ENCODE measurements at regions not wholly inside any gene's neighbourhood (a gene's known extent, or its start where the extent isn't known, plus 50 kb on each side); places are given as distances from the start of the nearest gene placed in this dataset.

DNA sequence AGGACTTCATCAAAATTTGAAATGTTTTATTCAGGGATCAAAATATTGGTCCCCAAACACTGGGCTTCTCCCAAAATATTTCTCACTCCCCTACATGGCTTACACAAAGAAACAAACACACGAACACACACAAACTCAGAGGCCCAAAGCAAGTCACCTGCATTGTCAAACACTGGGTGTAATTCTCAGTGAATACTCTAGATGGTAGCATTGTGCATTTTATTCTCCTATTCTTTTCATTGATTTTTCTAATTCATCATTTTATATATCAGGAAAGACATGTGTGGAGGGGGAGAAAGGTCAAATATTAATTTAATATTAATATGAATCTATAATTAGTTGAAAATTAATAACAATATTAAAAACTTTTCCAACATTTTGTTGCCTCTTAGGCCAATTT, 72.3 kb upstream of the TNMD start:
- DNase-seq: peak; percentile 24

DNA sequence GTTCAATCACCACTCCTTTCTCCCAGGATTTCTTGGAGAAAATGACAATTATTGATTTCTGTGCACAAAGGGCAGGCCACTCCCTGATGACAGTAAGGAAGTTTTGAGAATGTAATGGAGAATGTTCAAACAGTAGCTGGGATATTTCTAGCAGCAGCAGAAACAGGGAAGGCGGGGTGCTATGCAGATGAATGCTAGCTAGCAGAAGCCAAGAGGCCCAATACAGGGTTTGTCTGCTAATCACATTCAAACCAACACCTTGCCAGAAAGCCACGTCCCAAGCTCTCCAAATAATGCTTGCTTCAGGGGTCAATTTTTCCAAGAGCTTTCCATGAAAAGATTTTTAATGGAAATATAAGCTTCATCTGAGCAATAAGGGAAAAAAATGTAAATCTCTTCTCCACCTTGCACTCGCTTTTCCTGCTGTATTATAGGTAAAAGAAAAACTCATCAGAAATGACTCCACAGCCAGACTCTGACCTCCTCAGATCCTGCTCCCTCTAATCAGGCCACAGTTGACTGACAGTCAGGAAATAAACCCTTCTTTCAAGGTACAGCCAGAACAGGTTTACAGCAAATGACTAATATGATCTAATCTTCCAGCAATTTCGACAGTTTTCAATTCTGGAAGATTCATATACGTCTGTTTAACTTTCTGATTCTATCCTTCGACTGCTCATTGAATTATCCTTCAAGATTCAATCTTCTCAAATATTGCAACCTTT, 84.7 kb upstream of the PCDH19 start:
- DNase-seq: peak; percentile 61

DNA sequence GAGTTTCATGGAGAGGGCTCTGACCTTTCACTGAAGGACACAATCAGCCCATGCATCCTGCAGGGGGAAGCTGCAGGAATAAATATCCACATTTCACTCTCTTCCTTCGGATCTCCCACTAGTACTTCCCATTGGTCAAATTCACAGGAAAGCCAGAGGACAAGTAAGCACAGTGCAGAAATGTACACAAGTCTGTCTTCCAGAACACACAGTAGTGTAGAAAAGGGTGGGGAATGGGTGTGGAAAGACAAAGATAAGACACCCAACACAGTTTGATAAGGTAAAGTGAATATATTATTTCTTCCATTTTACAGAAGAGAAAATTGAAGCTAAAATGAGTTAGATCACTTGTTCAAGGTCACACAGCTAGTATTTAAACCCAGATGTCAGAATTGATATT, 81.1 kb upstream of the PCDH19 start:
- DNase-seq: no peak

DNA sequence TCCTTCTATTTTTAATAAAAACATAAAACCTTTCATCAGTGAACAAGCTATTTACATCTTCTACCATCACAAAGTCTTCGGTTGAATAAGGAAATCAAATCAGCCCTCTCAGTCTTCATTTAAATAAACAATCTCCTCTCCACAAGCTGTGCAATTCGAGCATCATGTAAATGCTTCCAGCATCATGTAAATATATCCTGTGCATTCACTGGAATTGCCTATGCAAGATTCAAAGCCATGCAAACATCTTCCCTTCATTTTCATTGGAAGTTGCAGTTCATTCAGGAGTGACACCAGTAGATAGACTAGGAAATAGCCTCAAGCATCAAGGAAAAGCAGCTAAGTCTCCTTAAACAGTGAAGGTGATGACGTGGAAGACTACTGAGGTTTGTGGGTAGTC, 77.7 kb upstream of the PCDH19 start:
- no peak for DNase-seq

DNA sequence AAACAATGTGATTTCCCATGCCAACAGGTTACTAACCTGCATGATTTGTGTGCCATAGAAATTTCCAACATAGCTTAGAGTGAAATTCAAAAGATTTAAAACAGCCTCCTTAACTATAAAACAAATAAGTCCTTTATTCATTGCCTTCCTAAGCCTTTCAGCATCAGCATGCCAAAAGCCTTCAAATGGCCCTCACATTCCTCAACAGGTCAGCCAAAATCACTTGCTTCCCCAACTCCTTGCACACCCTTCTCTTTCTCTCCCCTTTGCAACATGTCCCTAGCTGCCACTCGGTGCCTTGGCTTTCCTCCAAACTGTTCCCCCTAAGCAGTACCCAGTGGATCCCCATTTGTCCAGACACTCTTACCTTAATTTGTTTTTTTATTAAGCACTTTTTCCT, 74.9 kb upstream of the PCDH19 start:
- no peak for DNase-seq

DNA sequence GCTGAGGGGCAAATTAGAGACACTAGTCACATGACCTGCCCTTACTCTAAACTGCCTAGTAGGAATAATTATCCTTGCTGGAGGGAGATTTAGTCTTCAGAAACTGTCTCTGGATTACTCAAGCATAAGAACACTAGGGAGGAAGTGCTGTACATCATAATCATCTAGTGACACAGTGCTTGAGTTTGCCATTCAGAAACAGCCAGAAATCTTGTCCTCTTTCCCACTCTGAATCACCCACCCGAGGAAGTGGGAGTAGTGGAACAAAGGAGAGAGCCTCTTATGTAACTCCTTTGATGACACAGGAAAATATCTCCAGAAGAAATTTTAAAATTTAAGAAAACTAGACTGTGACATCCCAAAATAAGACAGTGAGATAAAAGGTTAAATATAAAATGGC, 69.3 kb upstream of the PCDH19 start:
- DNase-seq: no peak

DNA sequence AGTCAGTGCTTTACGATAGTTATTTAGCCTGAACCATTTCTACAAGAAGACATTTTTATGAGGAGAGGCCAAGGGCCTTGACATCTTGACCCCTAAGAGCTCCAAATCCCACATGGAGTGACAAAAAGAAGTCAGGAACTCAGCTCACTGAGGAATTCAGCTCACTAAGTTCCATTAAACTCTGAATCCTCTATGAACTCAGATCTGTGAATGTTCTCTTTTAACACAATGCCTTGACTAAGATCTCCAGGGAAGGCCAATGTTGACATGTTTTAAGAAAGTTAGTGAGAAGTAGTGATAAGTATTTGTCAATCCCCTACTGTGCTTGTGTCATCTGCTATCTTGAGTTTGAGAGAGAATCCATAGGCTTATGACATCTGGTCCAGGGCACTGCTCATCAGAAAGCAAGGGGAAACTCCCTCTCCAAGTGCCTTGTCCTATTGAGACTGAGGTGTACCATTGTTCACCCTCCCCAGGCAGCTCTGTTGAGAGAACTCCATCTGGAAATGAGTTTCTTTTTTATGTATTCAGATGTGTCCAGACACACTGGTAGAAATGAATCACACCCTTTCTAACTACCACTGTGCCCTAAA, 68.7 kb upstream of the PCDH19 start:
- no peak for DNase-seq

DNA sequence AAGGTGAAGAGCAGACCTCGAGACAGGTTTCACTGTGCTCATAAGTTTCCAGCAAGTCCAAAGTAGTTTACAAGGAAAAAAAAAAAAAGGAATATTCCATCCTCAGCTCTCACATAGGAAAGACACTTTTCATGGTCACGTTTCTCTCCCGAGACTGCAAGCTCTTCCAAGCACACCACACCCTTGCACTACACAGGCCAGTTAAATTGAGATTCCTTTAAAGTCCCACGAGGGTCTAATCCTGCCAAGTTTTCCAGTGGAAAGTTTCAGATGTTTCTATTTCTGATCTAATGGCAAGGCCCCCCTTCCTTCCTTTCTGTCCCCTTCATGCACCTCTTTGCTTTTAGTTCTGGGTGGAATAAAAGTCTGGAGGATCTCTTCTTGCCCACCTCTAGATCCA, 67.9 kb upstream of the PCDH19 start:
- DNase-seq: peak; percentile 87

DNA sequence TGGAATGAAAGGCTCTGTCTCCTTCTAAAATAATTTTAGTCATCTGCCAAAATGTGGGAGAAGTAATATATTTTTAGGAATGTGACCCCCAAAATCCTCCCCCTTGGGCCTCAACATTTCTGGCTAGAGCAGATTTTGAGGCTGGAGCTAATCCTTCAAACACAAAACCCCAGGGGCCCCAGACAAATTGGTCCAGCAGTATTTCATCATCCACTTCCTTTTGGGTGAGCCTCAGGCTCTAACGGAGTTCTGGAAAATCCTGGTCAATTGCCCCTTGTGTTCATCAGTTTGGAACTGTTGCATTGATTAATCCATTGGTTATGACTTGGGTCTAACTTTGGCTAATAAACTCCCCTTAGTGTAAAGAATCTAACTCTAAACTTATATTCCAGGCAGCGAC, 67.4 kb upstream of the PCDH19 start:
- DNase-seq: peak; percentile 64

Measured in muscle of arm (tissue), 1 donor.